ENCODE measurements at regions not wholly inside any gene's neighbourhood (a gene's known extent, or its start where the extent isn't known, plus 50 kb on each side); places are given as distances from the start of the nearest gene placed in this dataset.

DNA sequence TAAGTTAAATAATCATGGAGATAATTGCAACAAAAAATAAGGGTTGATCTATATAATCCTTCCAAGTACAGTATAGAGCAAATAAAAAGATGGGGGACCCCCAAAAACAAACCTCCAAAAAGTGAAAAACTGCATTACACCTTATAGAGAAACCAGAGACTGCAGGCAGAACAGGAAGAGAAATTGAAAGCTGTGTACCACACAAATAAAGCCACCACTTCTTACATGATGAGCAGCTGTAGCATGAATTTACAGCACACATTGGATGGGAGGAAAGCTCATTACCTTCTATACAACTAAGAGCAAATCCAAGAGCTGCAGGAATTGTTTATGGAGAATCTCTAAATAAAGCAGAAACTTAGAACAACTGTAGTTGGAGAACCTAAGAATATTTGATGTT, 152.4 kb upstream of the PDE5A start:
- intact Hi-C loops (cut with DNase I, micrococcal nuclease), result no loop called here
- ATAC-seq (no peak), DNase-seq (no peak)

DNA sequence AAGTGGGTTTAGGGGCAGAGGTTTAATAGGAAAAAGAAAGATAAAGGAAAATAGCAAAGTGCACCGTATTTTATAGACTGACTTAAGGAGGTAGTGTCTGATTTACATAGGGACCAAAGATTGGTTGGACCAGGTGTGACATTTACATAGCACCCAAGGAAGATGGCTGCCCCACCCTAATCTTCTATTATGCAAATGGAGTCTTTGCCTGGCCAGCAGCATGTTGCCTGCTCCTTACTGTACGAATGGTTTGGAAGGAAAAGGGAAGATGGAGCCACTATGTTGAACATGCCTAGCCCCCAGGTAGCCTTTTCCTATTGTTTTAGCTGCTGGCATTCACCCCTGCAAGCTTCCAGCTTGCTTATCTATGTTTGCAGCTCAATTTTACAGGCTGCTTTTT, 146.2 kb upstream of the PDE5A start:
- no peak for DNase-seq
- intact Hi-C loops (cut with DNase I, micrococcal nuclease), result no loop called here
- no peak for ATAC-seq

DNA sequence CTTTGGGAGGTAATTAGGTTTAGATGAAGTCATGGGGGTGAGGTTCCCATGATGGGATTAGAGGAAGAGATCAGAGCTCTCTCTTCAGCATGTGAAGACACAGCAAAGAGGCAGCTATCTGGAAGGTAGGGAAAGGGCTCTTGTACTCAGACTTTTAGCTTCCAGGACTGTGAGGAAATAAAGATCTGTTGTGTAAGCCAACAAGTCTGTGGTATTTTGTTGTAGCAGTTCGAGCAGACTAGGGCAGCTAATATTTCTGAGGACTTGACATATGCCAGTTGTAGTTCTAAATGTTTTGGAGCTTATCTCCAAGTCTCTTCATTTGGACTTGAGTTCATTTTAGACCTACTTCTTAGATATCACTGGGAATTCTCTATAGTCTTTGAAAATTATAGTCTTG, 137.3 kb upstream of the PDE5A start:
- intact Hi-C loops (cut with DNase I, micrococcal nuclease), result no loop called here
- ATAC-seq (no peak), DNase-seq (no peak)

DNA sequence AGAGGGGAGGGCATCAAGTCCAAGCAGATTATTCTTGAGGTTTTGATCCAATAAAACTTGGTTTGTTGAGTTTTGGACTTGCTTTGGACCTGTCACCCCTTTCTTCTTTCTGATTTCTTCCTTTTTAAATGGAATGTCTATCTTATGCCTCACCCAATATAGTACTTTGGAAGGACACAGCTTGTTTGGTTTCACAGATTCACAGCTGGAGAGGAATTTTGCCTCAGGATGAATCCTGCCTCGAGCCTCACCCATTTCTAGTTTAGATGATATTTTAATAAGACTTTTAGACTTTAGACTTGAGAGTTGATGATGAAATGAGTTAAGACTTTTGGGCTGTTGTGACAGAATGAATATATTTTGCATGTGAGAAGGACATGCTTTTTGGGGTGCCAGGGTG, 136.9 kb upstream of the PDE5A start:
- no peak for ATAC-seq
- DNase-seq, result no peak
- intact Hi-C loops (cut with DNase I, micrococcal nuclease), result no loop called here

DNA sequence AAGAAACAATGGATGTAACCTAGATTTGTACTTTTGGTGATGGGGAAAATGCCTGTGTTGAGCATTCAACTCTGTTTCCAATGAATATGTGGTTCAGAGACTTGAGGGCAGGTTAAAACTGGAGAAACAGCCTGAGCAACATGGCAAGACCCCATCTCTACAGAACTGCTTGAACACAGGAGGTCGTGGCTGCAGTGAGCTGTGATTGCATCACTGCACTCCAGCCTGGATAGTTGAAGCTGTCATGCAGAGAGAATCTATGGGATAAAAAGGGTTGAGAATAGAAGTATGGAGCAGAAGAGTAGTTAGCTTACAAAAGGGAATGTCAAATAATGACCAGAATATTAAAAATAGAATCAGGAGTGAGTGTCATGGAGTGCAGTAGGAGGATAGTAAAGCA, 134.8 kb upstream of the PDE5A start:
- intact Hi-C loops (cut with DNase I, micrococcal nuclease), result no loop called here
- ATAC-seq (no peak), DNase-seq (no peak)

DNA sequence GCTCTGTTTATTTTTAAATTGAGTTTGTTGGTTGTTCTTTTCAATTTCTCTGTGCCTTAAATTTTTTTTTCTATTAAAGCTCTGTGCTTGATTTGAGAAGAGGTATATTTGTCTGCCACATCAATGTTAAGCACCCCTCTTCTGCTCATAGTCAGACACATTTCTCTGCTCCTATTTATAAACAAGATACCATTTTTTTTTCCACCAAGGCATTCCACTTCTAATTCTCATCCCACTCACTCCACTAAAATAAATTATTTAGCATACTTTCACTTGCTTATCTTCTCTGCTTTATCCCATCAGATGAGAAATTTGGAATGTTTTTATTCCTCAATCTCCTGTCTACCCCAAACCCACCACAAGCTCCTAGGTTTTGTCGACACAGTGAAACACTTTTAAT, 127.0 kb upstream of the PDE5A start:
- DNase-seq (no peak), ATAC-seq (no peak)
- intact Hi-C loops (cut with DNase I, micrococcal nuclease), result no loop called here

DNA sequence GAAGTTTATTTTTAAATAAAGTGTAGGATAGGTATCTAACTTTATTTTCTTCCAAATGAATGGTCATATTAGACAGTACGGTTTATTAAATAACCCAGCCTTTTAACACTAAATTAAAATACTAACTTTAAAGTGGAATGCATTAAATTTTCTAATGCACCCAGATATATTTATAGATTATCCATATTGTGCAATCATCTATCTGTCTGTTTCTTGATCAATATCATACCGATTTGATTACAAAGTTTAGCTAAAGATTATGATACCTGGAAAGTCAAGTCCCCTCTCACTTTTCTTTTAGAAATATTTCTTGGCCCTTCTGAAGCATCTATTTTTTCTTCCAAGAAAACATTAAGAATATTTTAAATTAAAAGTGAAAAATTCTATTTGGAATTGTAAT, 124.3 kb upstream of the PDE5A start:
- intact Hi-C loops (cut with DNase I, micrococcal nuclease), result no loop called here
- DNase-seq, result no peak
- ATAC-seq, result no peak

DNA sequence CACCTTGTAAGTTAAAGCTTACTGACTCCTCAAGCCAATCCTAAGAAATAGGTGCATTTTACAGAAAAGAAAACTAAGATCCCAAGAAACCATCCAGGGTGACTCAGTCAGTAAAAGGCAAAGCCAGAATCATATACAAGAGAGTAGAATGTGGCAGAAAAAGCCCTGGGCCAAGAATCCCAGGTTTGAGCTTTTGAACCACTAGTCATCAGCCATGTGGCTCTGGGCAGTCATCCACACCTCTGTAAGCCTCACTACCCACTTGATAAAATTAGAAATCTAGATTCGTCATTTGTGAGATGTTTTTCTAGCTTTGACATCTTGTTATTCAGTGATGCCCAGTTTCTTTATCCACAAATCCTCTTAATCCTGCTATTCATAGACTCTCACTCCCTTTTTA, 122.2 kb upstream of the PDE5A start:
- ATAC-seq, result no peak
- DNase-seq, result no peak
- intact Hi-C loops (cut with DNase I, micrococcal nuclease), result no loop called here

DNA sequence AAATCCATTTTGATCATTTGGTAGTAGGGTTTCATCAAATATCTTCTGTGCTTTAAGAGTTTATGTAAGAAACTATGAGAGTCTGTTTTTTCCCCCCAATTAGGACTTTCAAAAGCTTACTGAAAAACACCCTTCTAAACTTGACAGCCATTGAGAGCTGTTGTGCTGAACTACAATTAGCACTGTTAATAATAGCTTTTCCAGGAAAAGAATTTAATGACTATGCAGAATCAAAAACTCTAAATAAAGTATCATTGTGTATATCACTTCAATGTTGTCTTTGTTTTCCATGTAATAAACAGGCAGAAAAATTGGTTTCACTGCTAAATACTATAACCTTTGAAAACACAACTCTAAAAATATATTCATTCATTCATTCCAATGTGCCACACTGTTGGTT, 121.4 kb upstream of the PDE5A start:
- DNase-seq (no peak), ATAC-seq (no peak)
- intact Hi-C loops (cut with DNase I, micrococcal nuclease), result no loop called here

DNA sequence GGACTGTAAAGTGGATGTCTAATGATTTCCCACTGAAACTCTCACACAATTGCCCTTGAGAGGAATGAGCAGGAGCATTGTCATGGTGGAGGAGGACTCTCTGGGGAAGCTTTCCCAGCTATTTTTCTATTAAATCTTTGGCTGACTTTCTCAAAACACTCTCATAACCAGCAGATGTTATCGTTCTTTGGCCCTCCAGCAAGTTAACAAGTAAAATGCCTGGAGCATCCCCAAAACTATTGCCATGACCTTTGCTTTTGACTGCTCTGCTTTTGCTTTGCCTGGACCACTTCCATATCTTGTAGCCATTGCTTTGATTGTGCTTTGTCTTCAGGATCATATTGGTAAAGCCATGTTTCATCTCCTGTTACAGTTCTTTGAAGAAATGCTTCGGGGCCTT, 120.2 kb upstream of the PDE5A start:
- intact Hi-C loops (cut with DNase I, micrococcal nuclease), result no loop called here
- no peak for DNase-seq
- no peak for ATAC-seq

DNA sequence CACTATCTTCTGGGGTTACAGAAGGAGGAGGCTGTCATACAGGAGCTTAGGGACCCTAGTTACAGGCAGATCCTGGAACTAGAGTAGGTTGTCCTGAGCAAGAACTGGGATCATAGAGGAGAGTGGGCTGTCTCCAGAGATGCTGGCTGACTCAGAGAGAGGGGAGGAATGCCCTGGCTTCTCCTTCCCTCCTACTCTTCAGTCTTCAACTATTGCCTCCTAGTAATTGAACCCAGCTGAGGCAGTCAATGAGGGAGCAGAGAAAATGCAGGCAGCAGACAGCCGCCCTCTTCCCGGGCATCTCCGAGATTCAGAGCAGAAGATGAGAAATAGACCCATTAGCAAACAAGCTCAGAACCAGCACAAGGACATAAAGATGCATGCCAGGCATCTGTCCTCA, 118.3 kb upstream of the PDE5A start:
- ATAC-seq (no peak), DNase-seq (no peak)
- intact Hi-C loops (cut with DNase I, micrococcal nuclease), result no loop called here

DNA sequence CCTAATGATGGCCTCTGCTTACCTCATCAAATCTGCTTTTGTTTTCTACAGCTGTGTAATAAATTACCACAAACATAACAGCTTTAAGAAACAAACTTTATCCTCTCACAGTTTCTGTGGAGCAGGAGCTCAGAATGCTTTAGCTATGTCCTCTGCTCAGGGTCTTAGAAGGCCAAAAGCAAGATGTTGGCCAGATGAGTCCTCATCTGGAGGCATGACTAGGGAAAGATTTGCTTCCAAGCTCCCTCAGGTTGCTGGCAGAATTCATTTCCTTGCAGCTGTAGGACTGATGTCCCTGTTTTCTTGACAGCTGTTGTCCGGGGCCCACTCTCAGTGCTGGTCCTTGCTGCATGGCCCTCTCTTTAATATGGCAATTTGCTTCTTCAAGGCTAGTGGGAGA, 116.7 kb upstream of the PDE5A start:
- ATAC-seq (no peak), DNase-seq (no peak)
- intact Hi-C loops (cut with DNase I, micrococcal nuclease), result no loop called here

DNA sequence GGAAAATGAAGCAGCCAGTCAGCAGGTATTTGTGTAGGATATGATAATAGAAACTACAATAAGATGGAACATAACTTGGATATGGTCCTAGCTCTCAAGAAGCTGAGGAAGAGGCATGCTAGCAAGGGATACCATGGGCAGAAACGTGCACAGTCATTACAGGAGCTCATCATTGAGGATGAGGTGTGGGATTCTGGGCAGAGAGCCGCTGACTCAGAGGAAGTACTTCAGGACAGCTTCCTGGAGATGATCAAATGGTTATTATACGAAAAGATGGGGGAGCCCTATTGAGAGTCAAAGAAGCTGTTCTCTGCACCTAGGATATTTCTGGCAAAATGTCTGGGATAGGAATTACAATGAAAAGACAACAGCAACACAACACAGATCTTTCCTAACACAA, 116.0 kb upstream of the PDE5A start:
- DNase-seq (no peak), ATAC-seq (no peak)
- intact Hi-C loops (cut with DNase I, micrococcal nuclease), result no loop called here

DNA sequence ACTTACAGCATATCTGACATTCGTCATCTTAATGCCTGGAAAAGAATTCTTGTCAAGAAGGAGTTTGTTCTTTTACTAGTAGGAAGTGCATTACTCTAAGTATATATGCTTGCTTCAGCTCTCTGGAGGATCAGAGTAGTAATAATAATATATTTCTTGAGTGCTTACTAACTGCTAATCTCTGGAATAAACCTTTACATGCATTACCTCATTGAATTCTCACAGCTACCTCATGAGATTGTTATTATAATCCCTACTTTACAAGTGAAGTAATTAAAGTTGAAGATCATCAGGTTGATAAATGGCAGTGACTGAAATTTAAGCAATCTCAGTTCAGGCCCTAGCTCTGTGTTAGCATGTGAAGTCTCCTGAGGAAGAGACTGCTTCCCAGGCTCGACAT, 115.0 kb upstream of the PDE5A start:
- intact Hi-C loops (cut with DNase I, micrococcal nuclease), result no loop called here
- ATAC-seq, result no peak
- no peak for DNase-seq

DNA sequence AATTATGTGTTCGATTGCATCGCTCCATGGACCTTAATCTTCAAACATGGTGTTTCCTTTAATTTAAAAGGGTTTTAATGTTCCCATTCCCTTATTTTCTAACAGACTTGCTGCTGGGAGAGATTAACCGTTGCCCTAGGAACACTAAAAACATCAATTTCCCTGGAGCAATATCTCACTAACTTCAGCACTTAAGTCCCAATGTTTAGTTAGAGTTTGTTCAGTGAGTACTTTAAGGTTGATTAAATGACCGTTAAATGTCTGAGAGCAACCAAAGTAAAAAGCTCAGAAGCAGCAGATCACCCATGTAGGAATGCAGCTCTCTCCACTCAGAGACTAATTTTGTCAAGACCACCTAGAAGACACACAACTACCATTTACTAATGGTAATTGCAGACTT, 111.2 kb upstream of the PDE5A start:
- no peak for DNase-seq
- intact Hi-C loops (cut with DNase I, micrococcal nuclease), result no loop called here
- ATAC-seq, result no peak

DNA sequence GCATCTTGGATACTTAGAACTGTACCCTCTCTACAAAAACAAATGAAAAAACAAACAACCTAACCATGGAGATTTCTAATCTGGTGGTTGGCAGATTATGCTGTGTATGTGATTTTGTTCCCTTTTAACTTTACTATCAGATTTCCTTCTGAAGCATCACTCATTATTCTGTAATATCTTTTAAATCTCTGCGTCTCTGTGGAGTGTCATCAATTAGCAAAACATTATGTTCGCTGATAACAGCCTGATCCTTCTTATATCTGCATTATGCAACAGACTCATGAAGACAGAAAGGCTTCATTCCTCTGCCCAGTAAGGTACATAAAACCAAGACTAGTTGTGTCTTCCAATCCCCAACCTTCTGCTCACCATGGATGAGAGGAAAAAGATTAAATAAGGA, 110.3 kb upstream of the PDE5A start:
- DNase-seq (no peak), ATAC-seq (no peak)
- intact Hi-C loops (cut with DNase I, micrococcal nuclease), result no loop called here

DNA sequence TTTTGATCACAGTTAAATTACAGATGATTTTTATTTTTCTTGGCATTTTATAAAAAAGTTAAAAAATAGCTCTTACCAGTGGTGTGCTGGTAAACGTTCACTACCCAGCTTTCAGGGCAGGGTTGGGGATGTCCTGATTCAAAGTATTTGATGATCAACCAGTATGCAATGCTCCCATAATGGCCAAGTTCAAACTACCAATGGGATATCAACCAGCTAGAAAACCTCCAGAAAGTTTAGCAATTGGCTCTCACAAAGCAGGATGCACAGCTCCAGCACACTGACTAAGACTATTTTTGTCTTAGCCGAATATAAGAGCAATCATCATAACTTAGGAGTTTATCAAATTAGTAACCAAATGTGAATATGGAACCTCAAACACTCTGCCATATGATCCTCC, 108.0 kb upstream of the PDE5A start:
- DNase-seq (no peak), ATAC-seq (no peak)
- intact Hi-C loops (cut with DNase I, micrococcal nuclease), result no loop called here

DNA sequence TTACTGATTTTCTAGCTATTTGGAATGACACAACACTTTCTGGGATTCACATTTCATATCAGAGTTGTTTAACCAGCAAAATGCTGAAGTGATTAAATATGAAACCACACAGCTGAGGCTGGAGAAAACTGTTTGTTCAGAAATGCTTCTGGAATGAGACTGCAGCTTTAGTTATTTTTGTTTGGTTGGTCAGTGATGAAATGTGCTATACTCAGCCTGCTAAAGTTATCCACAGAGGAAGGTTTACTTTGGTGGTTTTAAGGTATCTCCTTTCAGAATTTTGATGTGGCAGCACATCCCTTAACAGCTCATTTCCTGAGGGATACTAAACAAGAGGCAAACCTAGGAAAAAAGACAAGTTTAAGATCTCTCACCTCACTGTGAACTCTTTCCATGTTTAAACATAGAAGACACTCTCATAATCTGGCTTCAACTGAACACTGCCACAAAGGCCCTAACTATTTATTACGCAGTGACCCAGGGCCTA, 106.6 kb upstream of the PDE5A start:
- DNase-seq, result no peak
- no peak for ATAC-seq
- intact Hi-C loops (cut with DNase I, micrococcal nuclease), result no loop called here

DNA sequence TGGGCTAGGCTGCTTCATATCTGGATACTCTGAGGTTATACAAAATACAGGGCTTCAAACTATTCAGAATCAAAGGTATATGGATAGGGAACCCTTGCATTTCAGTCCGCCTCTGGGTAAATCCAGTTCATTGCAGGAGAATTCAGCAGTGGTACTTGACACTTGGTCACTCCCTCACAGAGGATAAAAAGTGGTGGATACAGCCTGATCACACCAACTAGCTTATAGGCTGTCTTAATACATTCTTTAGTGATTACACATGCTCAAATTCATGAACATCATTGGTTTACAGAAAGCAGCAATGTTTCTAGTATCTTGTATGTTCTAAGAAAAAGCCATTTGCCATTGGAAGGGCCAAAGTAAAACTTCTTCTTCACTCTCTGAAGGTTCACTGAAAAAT, 104.8 kb upstream of the PDE5A start:
- ATAC-seq, result no peak
- intact Hi-C loops (cut with DNase I, micrococcal nuclease), result no loop called here

DNA sequence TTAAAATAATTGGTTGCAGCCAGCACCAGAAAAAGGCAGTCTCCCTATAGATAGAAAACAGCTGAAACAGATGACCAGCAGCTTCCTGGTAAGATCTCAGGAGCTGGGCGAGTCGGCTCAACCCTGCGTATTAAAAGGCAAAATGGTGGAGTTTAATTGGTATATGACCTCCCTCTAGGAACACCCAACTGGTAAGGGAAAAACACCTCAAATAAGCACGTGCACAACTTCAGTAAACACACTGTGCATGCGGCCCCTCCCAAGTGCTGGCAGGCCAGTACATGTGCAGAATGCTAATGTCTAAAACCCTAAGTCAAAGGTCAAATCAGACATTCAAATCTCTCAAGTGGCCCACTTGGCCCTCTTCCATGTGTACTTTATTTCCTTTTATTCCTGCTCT, 103.2 kb upstream of the PDE5A start:
- peak; percentile 62 to 63 for DNase-seq
- intact Hi-C loops (cut with DNase I, micrococcal nuclease), result no loop called here

More for the DNA sequence above, 104.8 kb upstream of the PDE5A start:
- no peak for DNase-seq

DNA sequence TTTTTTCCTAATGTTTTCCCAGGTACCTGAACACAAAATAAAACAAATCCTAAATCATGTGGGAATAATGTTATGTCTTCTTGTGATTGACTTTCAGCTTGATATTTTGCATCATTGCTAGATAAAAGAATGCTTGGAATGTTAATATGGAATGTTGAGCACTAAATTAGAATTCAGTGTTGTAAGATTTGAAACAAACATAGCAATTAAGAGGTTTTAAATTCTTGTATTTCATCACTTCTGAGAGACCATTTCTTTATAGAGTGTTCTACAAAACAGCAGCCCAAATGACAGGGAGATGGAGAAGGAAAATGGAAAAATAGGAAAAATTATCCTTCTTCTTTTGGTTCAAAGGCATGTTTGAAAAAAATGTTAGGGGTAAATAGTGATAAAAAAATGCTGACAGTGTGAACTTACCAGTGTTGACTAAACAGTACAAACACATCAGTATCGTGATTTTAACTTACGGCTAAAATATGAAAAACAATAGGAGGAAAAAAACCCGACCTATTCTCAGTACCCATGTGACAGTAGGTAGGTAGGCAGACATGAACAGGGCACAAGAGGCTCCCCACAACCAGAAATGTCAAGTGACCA, 102.6 kb upstream of the PDE5A start:
- intact Hi-C loops (cut with DNase I, micrococcal nuclease), result no loop called here
- no peak for DNase-seq
- ATAC-seq, result no peak

More for the DNA sequence above, 103.2 kb upstream of the PDE5A start:
- peak; percentile 88 for ATAC-seq

DNA sequence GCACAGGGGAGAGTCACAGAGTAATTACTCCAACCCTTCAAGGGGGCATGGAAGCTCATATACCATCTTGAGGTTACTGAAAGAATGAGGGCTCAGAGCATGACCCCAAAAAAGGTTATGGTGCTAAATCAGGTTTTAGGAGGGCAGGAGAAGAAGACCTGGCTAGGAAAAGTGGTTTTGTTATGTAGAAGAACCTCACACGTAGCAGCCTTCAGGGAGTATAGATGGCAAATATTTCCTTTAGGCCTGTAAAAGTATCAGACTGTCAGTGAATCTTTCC, 102.0 kb upstream of the PDE5A start:
- ATAC-seq (peak; percentile 18), DNase-seq (no peak)
- intact Hi-C loops (cut with DNase I, micrococcal nuclease), result no loop called here

All from left colon (tissue), 2 donors.